Adrenal gland (tissue), 5 donors: ENCODE measurements at regions not wholly inside any gene's neighbourhood (a gene's known extent, or its start where the extent isn't known, plus 50 kb on each side); places are given as distances from the start of the nearest gene placed in this dataset.

Experiments
- CTCF ChIP-seq, 6 experiments: fragments of 450-650 bp in 4 of 6; fragments of 200-600 bp in 2 of 6; sonication (generic) in 1 of 6; IDR thresholded peaks; 1 replicate in 5 of 6; 2 replicates in 1 of 6; pipeline versions ENCODE4 v1.5.1 to v1.8.0; 2016 to 2021; ENCODE audit warnings: antibody characterized with exemption in 6 of 6, mild to moderate bottlenecking in 2 of 6, moderate library complexity in 1 of 6
- POLR2A ChIP-seq, 2 donors: fragments of 450-650 bp; IDR thresholded peaks; one replicate each; pipeline ENCODE4 v1.6.1; 2017; ENCODE audit warnings: antibody characterized with exemption in 2 of 2, mild to moderate bottlenecking in 2 of 2, moderate library complexity in 1 of 2
- donor health status: DM: no; HTN: no; CAD: no.

GRCh38 chrX:39856472-39857121, 241.2 kb downstream of the BCOR start:
- TF ChIP-seq POLR2A (IDR thresholded peaks at IDR 0.05) = no peak
- no peak for TF ChIP-seq CTCF (IDR thresholded peaks at IDR 0.05)
